Type B pancreatic cell (in vitro differentiated cells): ENCODE measurements at regions not wholly inside any gene's neighbourhood (a gene's known extent, or its start where the extent isn't known, plus 50 kb on each side); places are given as distances from the start of the nearest gene placed in this dataset.

Source experiments
- DNase-seq: peaks from one replicate; pipeline ENCODE4 v3.0.0; 2021; ENCODE audit warnings: mixed read lengths; ENCODE audit not compliant: unreplicated experiment; ENCODE audit errors: extremely low spot score
- H3K27ac Mint-ChIP-seq: 2 replicates; pipeline ENCODE4 v1.8.0; 2021; ENCODE audit warnings: mild to moderate bottlenecking, mixed read lengths
- H3K27me3 Mint-ChIP-seq: 2 replicates; pipeline ENCODE4 v1.8.0; 2021; ENCODE audit warnings: mixed read lengths
- H3K36me3 Mint-ChIP-seq: 2 replicates; pipeline ENCODE4 v1.8.0; 2021; ENCODE audit warnings: mixed read lengths
- H3K4me1 Mint-ChIP-seq: one replicate; pipeline ENCODE4 v1.8.0; 2021; ENCODE audit warnings: mixed read lengths; ENCODE audit not compliant: unreplicated experiment
- H3K4me3 Mint-ChIP-seq: 2 replicates; pipeline ENCODE4 v1.8.0; 2021; ENCODE audit warnings: mild to moderate bottlenecking, mixed read lengths
- H3K9me3 Mint-ChIP-seq: 2 replicates; pipeline ENCODE4 v1.8.0; 2021; ENCODE audit warnings: mixed read lengths
- TF ChIP-seq, protein P1 (sequence below): fragments of 200-600 bp; sonication (generic); conservative IDR thresholded peaks from 2 replicates; pipeline ENCODE4 v1.5.0; 2021; ENCODE audit warnings: antibody characterized with exemption, mild to moderate bottlenecking

DNA sequence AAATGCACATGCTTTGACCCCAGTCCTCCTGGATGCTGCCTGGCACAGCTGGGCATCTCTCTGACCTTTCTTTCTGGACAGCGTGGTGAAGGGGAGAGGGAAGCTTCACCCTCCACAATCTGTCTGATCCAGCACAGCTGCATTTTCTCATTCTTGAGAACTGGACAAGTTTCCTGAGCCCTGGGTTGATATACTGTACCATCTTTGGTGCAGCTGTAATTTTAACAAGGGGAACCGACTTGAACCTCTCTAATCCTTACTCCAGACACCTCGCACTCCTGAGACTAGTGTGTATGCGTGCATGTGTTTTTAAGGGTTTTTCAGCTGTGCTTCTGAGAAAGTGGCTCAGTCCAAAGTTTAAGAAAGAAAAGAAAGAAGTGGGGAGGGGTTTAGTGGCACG, 655.7 kb downstream of the INHBA start:
- no peaks in the 10 kb centered on the region for H3K27me3 Mint-ChIP-seq
- peaks cover 5% of the 10 kb centered on the region for H3K9me3 Mint-ChIP-seq
- peaks cover 27% of the 10 kb centered on the region for H3K4me1 Mint-ChIP-seq
- TF ChIP-seq, protein P1, sequence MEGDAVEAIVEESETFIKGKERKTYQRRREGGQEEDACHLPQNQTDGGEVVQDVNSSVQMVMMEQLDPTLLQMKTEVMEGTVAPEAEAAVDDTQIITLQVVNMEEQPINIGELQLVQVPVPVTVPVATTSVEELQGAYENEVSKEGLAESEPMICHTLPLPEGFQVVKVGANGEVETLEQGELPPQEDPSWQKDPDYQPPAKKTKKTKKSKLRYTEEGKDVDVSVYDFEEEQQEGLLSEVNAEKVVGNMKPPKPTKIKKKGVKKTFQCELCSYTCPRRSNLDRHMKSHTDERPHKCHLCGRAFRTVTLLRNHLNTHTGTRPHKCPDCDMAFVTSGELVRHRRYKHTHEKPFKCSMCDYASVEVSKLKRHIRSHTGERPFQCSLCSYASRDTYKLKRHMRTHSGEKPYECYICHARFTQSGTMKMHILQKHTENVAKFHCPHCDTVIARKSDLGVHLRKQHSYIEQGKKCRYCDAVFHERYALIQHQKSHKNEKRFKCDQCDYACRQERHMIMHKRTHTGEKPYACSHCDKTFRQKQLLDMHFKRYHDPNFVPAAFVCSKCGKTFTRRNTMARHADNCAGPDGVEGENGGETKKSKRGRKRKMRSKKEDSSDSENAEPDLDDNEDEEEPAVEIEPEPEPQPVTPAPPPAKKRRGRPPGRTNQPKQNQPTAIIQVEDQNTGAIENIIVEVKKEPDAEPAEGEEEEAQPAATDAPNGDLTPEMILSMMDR = no peak
- no peak for DNase-seq
- H3K36me3 Mint-ChIP-seq = no peaks in the 10 kb centered on the region
- H3K27ac Mint-ChIP-seq = no peak overlapping the region
- H3K4me3 Mint-ChIP-seq = no peak overlapping the region

DNA sequence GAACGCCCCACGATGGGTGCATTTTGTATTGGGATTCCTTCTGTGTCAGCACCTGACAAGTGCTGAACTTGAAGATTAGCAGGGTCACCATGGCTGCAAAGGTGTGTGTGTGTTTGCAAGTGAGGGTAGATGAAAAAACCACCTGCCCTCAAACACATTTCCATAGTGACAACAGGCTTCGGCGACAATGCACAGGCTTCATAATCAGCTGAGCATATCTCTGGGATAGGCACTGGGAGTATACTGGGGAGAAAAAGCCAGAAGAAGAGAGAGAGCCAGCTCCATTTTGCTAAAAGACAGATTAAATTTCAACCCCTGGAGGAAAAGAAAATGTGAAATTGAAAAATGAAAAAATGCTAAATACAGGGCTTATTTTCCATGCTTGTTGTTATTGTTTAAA, 656.1 kb downstream of the INHBA start:
- H3K27ac Mint-ChIP-seq = no peak overlapping the region
- H3K27me3 Mint-ChIP-seq = no peaks in the 10 kb centered on the region
- TF ChIP-seq, protein P1 = no peak
- H3K36me3 Mint-ChIP-seq = no peaks in the 10 kb centered on the region
- H3K9me3 Mint-ChIP-seq = peaks cover 5% of the 10 kb centered on the region
- H3K4me3 Mint-ChIP-seq = no peak overlapping the region
- no peak for DNase-seq
- H3K4me1 Mint-ChIP-seq = peaks cover 24% of the 10 kb centered on the region

DNA sequence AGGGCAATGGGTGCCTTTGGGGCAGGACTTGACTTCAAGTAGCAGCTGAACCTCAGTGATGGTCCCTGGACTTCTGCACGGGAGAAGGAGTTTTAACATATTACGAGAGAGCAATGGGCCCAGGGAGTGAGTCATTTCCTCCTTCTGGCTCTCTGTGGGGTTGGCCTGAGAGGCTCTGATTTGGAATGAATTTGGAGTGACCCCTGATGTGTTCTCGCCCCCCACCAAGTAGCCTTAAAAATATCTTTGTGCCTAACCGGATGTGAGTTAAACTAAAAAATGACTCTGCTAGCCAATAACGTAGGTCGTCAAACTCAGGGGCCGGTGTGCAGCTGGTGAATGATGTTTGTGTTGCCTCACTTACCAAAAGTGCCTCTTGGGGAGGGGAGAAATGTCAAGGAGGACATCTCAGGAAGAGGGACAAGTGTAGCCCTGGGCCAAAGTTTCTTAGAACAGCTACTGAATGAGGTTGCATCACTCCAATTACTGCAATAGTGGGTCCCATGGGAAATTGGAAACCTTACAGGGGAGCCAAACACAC, 656.6 kb downstream of the INHBA start:
- no peak overlapping the region for H3K27ac Mint-ChIP-seq
- H3K4me1 Mint-ChIP-seq = peaks cover 22% of the 10 kb centered on the region
- DNase-seq = no peak
- H3K4me3 Mint-ChIP-seq = no peak overlapping the region
- H3K9me3 Mint-ChIP-seq = peaks cover 5% of the 10 kb centered on the region
- H3K36me3 Mint-ChIP-seq = no peaks in the 10 kb centered on the region
- TF ChIP-seq, protein P1 = no peak
- no peaks in the 10 kb centered on the region for H3K27me3 Mint-ChIP-seq

DNA sequence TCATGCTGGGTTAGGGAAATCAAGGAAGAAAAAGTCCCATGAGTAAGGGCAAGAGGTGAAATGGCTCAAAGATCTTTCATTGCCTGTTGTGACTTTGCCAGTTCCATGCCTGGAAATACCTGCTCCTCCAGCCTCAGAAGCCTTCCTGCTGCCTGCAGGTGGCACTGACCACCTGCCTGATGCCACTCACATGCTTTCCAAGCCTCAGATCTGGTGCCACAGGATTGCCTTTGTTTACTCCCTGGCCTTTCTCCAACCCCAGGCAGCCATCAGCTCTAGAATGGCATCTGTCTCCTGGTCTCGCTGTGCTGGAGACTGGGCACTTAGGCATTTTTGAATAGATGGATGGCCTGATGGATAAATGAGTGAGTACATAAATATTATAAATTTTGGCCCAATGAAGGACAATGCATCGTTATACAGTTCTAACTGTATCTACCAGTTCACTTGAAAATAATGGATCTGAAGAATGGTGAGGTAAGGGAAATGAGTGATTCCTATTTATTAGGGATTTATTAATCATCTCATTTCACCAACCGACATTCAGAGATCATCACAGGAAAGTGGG, 657.2 kb downstream of the INHBA start:
- H3K4me3 Mint-ChIP-seq = no peak overlapping the region
- DNase-seq = no peak
- H3K9me3 Mint-ChIP-seq = peaks cover 5% of the 10 kb centered on the region

DNA sequence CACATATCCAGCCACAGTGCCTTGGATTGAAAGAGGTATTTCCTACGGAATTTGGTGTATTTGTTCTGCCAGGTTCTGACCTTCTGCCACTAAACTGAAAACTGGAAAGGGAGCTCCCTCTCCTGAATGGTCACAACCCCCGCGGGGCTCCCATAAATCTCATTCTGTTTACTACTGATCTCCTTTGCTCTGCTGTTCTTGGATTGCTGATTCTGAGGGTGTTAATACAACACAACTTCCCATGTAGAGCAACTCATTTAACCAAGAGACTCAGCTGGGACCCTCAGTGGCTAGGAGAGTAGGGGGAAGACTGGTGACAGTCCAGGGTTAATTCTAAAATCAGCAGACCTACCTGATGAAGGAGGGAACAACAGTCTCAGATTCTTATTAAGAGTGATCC, 662.9 kb downstream of the INHBA start:
- peaks cover 11% of the 10 kb centered on the region for H3K4me1 Mint-ChIP-seq
- no peak for DNase-seq
- H3K27me3 Mint-ChIP-seq = no peaks in the 10 kb centered on the region
- peaks cover 5% of the 10 kb centered on the region for H3K9me3 Mint-ChIP-seq
- H3K4me3 Mint-ChIP-seq = no peak overlapping the region
- TF ChIP-seq, protein P1 = no peak
- no peaks in the 10 kb centered on the region for H3K36me3 Mint-ChIP-seq
- H3K27ac Mint-ChIP-seq = no peak overlapping the region

More for the DNA sequence above, 657.2 kb downstream of the INHBA start:
- TF ChIP-seq, protein P1 = no peak
- peaks cover 17% of the 10 kb centered on the region for H3K4me1 Mint-ChIP-seq
- H3K27me3 Mint-ChIP-seq = no peaks in the 10 kb centered on the region
- no peak overlapping the region for H3K27ac Mint-ChIP-seq
- H3K36me3 Mint-ChIP-seq = no peaks in the 10 kb centered on the region
